Osteocyte (in vitro differentiated cells): ENCODE measurements at regions not wholly inside any gene's neighbourhood (a gene's known extent, or its start where the extent isn't known, plus 50 kb on each side); places are given as distances from the start of the nearest gene placed in this dataset.
A peak's percentile ranks its signal among the peaks of the same experiment; 100 is the strongest.

Source experiments
- DNase-seq: peaks from one replicate; pipeline ENCODE4 v3.0.0; 2021; ENCODE audit warnings: mixed read lengths; ENCODE audit not compliant: unreplicated experiment; ENCODE audit errors: extremely low spot score
- H3K27ac Mint-ChIP-seq: one replicate; pipeline ENCODE4 v1.8.0; 2021; ENCODE audit warnings: mild to moderate bottlenecking, mixed read lengths; ENCODE audit not compliant: unreplicated experiment
- H3K27me3 Mint-ChIP-seq: one replicate; pipeline ENCODE4 v1.8.0; 2021; ENCODE audit warnings: mixed read lengths; ENCODE audit not compliant: unreplicated experiment
- H3K36me3 Mint-ChIP-seq: one replicate; pipeline ENCODE4 v1.8.0; 2021; ENCODE audit warnings: mixed read lengths; ENCODE audit not compliant: unreplicated experiment
- H3K4me1 Mint-ChIP-seq: one replicate; pipeline ENCODE4 v1.8.0; 2021; ENCODE audit warnings: mixed read lengths; ENCODE audit not compliant: unreplicated experiment
- H3K4me3 Mint-ChIP-seq: one replicate; pipeline ENCODE4 v1.8.0; 2021; ENCODE audit warnings: mild to moderate bottlenecking, moderate library complexity, mixed read lengths; ENCODE audit not compliant: unreplicated experiment
- H3K9me3 Mint-ChIP-seq: one replicate; pipeline ENCODE4 v1.8.0; 2021; ENCODE audit warnings: mixed read lengths; ENCODE audit not compliant: unreplicated experiment
- CTCF ChIP-seq: fragments of 200-600 bp; sonication (generic); IDR thresholded peaks from 2 replicates; pipeline ENCODE4 v1.5.0; 2021; ENCODE audit warnings: antibody characterized with exemption, mild to moderate bottlenecking, moderate library complexity

- DNase-seq: peak; percentile 11
- no peak overlapping the region for H3K4me3 Mint-ChIP-seq
- no peaks in the 10 kb centered on the region for H3K9me3 Mint-ChIP-seq
- no peaks in the 10 kb centered on the region for H3K36me3 Mint-ChIP-seq
- no peaks in the 10 kb centered on the region for H3K4me1 Mint-ChIP-seq
- TF ChIP-seq CTCF: peak; percentile 35
- peaks cover 20% of the 10 kb centered on the region for H3K27me3 Mint-ChIP-seq
- no peak overlapping the region for H3K27ac Mint-ChIP-seq
Measured at GRCh38 chr20:40797425-40797824, 108.4 kb upstream of the MAFB start.

- Mint-ChIP-seq H3K27ac (no peak overlapping the region), H3K4me1 (no peaks in the 10 kb centered on the region), H3K4me3 (no peak overlapping the region), H3K9me3 (no peaks in the 10 kb centered on the region), H3K36me3 (no peaks in the 10 kb centered on the region), H3K27me3 (peaks cover 18% of the 10 kb centered on the region)
- TF ChIP-seq CTCF: no peak
- no peak for DNase-seq
Measured at GRCh38 chr20:40798066-40798465, 109.0 kb upstream of the MAFB start.

- Mint-ChIP-seq H3K4me1 (no peaks in the 10 kb centered on the region), H3K27me3 (peaks cover 7% of the 10 kb centered on the region), H3K27ac (no peak overlapping the region), H3K36me3 (no peaks in the 10 kb centered on the region), H3K9me3 (no peaks in the 10 kb centered on the region), H3K4me3 (no peak overlapping the region)
- DNase-seq: peak; percentile 67
- TF ChIP-seq CTCF: no peak
Measured at GRCh38 chr20:40802886-40803285, 113.8 kb upstream of the MAFB start.

- DNase-seq: peak; percentile 40
- Mint-ChIP-seq H3K9me3 (no peaks in the 10 kb centered on the region), H3K36me3 (no peaks in the 10 kb centered on the region), H3K27me3 (peaks cover 10% of the 10 kb centered on the region), H3K27ac (no peak overlapping the region), H3K4me1 (no peaks in the 10 kb centered on the region), H3K4me3 (no peak overlapping the region)
- TF ChIP-seq CTCF: no peak
Measured at GRCh38 chr20:40803381-40803780, 114.3 kb upstream of the MAFB start.

GRCh38 chr20:40805592-40805991 lies 116.6 kb upstream of the MAFB start:
- no peak overlapping the region for H3K27ac Mint-ChIP-seq
- no peaks in the 10 kb centered on the region for H3K9me3 Mint-ChIP-seq
- no peaks in the 10 kb centered on the region for H3K36me3 Mint-ChIP-seq
- no peak overlapping the region for H3K4me3 Mint-ChIP-seq
- peaks cover 16% of the 10 kb centered on the region for H3K27me3 Mint-ChIP-seq
- DNase-seq: no peak
- no peaks in the 10 kb centered on the region for H3K4me1 Mint-ChIP-seq
- no peak for TF ChIP-seq CTCF
